GM11168 (cell line): ENCODE measurements at regions not wholly inside any gene's neighbourhood (a gene's known extent, or its start where the extent isn't known, plus 50 kb on each side); places are given as distances from the start of the nearest gene placed in this dataset.

Experiments
- in situ Hi-C: fragments of 300-500 bp; cut with MboI; formaldehyde crosslinking; loops from one replicate; pipeline ENCODE4 v1.12.0; 2022; ENCODE audit warnings: low sequenced_read_pairs; ENCODE audit not compliant: unreplicated experiment

- in situ Hi-C loops = no loop called here
These were observed 1144.6 kb upstream of the TMPRSS15 start for GRCh38 chr21:19547951-19548840.

GRCh38 chr21:19553919-19554615, 1150.5 kb upstream of the TMPRSS15 start:
- in situ Hi-C loops = no loop called here

DNA sequence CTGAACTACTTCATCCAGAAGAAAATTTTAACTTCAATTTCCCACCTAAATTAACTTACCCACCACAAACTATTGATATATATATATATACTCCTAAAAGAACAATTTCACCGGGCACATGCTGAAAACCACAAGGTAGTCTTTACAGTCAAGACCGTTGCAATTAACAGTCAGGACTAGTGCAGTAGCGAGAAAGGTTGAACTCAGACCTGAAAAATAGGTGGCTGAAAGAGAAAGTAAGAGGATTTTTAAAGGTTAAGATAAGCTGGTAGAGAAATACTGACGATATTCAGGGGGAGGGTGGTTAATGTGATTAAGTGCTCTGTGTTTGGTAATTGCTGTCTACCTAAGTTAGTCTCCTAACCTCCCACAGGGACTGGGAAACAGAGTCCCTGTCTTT, 1153.5 kb upstream of the TMPRSS15 start:
- in situ Hi-C loops = no loop called here

DNA sequence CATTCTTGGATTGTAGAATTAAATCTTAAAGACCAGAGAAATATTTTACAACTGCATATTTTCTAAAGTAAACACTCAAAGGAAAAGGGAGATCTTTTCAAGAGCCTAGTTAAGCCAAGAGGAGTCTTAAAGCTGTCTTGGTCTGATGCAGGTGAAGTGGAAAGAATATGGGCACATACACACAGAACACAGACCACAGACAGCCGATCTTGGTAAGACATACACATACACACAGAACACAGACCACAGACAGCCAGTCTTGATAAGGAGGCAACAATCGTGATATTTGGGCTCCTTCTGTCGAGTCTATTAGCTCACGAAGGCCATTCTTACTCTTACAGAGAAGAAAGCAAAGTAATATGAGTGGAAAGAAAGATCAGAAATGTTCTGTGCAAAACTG, 1153.9 kb upstream of the TMPRSS15 start:
- in situ Hi-C loops = no loop called here

GRCh38 chr21:19565587-19565986, 1162.0 kb upstream of the TMPRSS15 start:
- in situ Hi-C loops = no loop called here

DNA sequence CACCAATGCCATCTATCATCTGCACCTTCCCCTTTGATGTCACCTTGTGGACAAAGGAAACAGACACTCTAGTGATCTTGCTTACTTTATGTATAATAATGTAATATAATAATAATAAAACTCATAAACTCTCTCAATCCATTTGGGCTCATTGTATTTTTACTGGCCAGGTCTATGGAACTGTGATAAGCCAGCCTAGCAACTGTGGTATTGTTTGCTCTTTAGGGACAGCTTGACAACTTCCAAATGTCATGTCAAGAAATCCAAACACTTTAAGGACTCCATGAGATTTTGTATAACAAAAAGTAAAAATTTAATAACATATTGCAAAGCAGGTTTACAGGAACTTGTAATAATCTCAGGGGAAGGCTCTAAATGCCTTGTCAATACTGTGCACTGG, 1163.4 kb upstream of the TMPRSS15 start:
- in situ Hi-C loops = no loop called here

- in situ Hi-C loops = no loop called here
These were observed 1173.8 kb upstream of the TMPRSS15 start for GRCh38 chr21:19577381-19577780.

GRCh38 chr21:19590044-19590443, 1186.5 kb upstream of the TMPRSS15 start:
- in situ Hi-C loops = no loop called here

DNA sequence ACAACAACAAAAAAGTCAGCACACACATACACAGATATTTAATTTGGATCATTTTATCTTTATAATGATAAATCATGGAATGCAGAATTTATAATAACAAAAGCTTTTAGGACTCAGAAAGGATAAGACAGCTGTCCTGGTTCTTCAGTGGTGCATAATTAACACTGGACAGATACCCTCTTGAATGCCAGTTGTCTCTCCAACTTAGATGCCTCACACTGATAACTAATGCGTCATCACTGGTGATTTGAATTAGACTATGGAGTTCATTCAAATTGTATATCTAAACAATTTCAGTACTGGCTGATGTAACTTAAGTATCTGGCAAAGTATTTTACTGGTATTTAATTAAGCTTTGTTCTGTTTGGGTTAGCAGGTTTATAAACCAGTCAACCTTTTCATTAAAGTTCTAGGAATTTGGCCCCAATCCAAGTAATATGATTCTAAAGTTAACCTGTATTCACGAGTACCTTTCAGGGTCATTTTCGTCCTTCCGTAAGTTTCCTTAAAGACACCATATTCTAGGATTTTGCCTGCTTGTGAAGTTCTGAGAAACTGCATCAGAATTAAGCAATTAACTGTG, 1199.5 kb upstream of the TMPRSS15 start:
- in situ Hi-C loops = no loop called here

DNA sequence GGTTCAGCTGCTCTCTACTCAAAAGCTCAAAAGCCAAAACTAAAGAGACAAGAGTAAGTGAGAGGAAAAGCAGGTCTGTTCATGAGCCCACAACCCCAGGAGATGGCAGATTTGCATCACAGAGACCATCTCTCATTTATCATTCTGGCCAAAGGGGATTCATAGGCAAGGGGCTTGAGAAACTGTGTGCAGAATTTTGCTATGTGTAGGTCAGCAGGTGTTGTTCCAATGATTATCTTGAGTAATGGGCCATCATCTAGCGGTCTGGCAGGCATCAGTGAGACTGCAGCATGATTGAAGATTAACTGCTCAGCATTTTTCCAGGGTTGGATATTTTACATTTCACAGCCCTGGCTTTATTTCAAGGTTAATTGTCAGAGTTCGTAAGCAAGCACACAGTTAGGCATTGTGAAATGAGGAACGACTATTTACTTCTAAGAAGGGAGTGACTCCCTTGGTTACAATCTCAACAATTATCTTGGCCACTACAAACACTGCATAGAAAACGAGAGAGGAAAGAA, 1204.6 kb upstream of the TMPRSS15 start:
- in situ Hi-C loops = no loop called here

- in situ Hi-C loops = loop anchor here (5.0 kb wide), 1 partner anchor 37 kb away; no protein-coding TSS in a partner anchor
These were observed 1206.0 kb upstream of the TMPRSS15 start for GRCh38 chr21:19609611-19610010.

GRCh38 chr21:19621837-19622496, 1218.4 kb upstream of the TMPRSS15 start:
- in situ Hi-C loops = no loop called here

DNA sequence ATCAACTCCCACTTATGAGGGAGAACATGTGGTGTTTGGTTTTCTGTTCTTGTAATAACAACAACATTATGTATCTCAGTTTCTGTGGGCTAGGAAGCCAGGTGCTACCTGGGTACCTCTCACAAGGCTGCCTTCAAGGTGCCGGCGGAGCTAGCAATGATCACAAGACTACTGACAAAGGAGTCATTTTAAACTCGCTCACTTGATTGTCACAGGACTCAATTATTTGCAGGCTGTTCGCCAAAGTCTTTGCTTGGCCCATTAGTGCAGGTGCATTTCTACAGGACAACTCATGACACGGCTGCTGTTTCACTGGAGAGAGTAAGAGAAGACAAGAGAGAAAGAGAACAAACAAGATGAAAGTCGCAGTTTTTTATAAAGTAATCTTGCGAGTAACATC, 1237.4 kb upstream of the TMPRSS15 start:
- in situ Hi-C loops = no loop called here

DNA sequence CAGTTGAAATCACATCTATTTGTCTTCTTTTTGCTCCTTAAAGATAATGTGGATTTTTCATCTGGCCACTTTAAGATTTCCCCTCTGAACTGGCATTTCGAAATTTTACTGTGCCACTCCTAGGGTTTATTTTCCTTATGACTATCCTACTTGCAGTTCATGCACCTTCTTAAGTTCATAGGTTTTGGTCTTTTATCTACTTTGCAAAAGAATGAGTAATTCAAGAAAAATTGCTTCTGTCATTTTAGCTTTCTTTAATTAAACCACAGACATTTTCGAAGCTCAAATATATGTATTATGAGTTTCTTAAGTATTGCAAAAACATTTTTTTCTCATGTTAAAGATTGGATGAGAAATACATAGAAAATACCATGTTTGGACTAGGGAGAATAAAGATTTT, 1244.8 kb upstream of the TMPRSS15 start:
- in situ Hi-C loops = no loop called here

DNA sequence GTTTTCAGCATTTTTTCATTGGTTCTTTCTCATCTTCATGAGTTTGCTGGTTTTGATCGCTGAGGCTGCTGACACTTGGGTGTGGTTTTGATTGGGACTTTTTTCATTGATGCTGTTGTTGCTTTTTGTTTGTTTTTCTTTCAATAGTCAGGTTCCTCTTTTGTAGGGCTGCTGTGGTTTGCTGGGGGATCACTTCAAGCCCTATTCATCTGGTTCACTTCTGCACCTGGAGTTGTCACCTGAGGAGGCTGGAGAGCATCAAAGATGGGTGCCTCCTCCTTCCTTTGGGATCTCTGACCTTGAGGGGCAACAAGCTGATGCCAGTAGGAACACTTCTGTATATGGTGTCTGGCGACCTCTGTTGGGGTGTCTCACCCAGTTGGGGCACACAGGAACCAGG, 1279.9 kb upstream of the TMPRSS15 start:
- in situ Hi-C loops = no loop called here

DNA sequence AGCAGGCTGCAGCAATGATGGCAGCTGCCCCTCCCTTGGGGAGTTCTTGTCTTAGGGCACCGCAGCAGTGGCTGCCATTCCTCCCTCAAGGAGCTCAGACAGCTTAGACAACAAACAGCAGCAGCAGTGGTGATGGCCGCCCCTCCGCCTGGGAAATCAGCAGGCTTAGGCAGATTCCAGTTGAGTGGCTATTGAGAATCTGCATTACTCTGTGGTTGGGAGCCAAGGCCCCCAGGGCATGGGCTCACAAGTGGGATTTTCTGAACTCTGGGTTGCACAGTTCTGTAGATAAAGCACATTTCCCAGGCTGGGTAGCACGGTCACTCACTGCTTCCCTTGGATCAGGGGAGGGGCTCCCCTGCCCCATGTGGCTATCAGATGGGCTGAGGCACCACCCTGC, 1280.7 kb upstream of the TMPRSS15 start:
- in situ Hi-C loops = no loop called here

DNA sequence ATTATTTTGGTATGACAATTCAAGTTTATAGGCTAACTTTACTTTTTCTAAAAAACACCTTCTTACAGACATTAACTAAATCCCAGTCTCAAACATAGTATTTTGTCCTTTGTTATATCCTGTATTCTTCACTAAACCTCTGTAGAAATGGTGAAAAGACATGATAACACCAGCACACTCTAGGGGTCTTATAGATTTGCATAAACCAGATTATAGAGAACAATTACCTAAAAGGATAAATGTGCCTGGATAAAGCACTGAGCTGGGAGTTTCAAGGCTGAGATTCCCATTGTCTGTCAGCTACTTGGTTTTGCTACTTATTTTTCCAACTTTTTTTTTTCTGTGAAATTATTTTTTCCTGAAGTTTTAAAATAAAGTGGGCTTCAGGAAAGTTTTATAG, 1288.6 kb upstream of the TMPRSS15 start:
- in situ Hi-C loops = no loop called here

GRCh38 chr21:19695796-19696195, 1292.2 kb upstream of the TMPRSS15 start:
- in situ Hi-C loops = no loop called here

- in situ Hi-C loops = no loop called here
These were observed 1296.9 kb upstream of the TMPRSS15 start for GRCh38 chr21:19700476-19700875.

DNA sequence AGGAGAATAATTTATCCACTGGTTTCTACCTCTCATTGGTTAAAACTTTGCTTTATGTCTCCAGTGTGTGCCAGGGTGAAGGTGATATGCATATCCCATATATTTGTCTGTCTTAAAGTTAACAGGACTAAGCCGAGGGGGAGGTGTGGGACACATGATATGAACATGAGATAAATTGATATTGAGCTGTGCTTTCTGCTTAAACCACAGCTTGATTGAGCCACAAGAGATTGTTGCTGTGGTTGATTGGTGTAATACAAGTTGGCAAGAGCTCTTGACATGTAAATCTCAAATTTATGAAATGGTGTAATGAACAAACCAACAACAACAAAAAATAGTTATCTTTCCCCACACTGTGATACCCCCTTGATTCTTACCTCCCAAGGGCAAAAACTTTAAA, 1295.5 kb upstream of the NCAM2 start:
- in situ Hi-C loops = no loop called here
